ENCODE measurements at regions not wholly inside any gene's neighbourhood (a gene's known extent, or its start where the extent isn't known, plus 50 kb on each side); places are given as distances from the start of the nearest gene placed in this dataset.

DNA sequence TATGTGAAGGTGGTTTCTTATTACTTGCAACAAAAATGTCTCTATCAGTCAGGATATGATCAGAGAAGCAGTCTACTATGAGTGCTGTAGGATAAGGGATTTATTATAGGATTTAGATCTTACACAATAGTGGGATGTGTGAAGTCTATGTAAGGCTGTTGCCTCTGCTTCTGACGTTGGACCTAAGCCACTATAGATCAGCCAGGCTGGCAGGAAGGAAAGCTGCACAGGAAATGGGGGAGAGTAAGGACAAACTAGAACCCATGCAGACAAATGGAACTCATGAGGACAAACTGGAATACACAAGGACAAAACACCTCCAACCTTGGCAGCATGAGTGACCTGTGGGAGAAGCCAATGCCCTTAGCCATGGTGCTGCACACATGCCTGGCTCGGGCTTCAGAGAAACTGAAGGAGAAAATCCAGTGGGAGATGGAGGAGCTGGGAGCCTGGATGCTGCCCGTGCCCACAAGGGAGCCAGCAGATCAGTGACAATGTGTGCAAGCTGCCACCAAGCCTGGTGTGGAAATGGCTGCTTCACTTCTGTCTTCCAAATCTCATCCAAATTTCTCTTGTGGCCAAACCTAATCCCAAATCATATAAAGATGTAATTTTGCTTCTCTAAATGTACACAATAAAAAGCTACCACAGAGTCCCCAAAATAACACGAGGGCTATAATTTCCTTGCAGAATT, 147.0 kb upstream of the PCGF5 start:
- Histone ChIP-seq H3K9me3 (ENCODE audit: control insufficient read depth in 2 of 2, insufficient read depth in 1 of 2, low read depth in 1 of 2, low read length in 1 of 2) (no peaks in the 10 kb centered on the region), H3K36me3 (ENCODE audit: control insufficient read depth in 2 of 2, insufficient read depth in 2 of 2, low read length in 1 of 2) (no peaks in the 10 kb centered on the region), H3K27me3 (ENCODE audit: control insufficient read depth in 1 of 2, insufficient read depth in 2 of 2, low read length in 2 of 2) (no peaks in the 10 kb centered on the region), H3K4me3 (ENCODE audit: low read depth in 1 of 2, low read length in 2 of 2) (no peak overlapping the region), H3K27ac (ENCODE audit: low read depth in 2 of 2, low read length in 1 of 2) (no peak overlapping the region), H3K4me1 (ENCODE audit: control insufficient read depth in 2 of 2, insufficient read depth in 2 of 2, low read length in 1 of 2) (no peaks in the 10 kb centered on the region)
- 63 to 72% methylated on average over 4 of the region's 4 CpGs for WGBS, 2 donors

GRCh38 chr10:91076991-91077548, 143.4 kb upstream of the PCGF5 start:
- H3K36me3 ChIP-seq (ENCODE audit: control insufficient read depth in 2 of 2, insufficient read depth in 2 of 2, low read length in 1 of 2) = no peaks in the 10 kb centered on the region
- no peaks in the 10 kb centered on the region for H3K4me1 ChIP-seq (ENCODE audit: control insufficient read depth in 2 of 2, insufficient read depth in 2 of 2, low read length in 1 of 2)
- 35 to 57% methylated on average over 7 of the region's 7 CpGs for WGBS, 2 donors
- no peaks in the 10 kb centered on the region for H3K27me3 ChIP-seq (ENCODE audit: control insufficient read depth in 1 of 2, insufficient read depth in 2 of 2, low read length in 2 of 2)
- H3K4me3 ChIP-seq (ENCODE audit: low read depth in 1 of 2, low read length in 2 of 2) = no peak overlapping the region
- no peaks in the 10 kb centered on the region for H3K9me3 ChIP-seq (ENCODE audit: control insufficient read depth in 2 of 2, insufficient read depth in 1 of 2, low read depth in 1 of 2, low read length in 1 of 2)
- no peak overlapping the region for H3K27ac ChIP-seq (ENCODE audit: low read depth in 2 of 2, low read length in 1 of 2)

DNA sequence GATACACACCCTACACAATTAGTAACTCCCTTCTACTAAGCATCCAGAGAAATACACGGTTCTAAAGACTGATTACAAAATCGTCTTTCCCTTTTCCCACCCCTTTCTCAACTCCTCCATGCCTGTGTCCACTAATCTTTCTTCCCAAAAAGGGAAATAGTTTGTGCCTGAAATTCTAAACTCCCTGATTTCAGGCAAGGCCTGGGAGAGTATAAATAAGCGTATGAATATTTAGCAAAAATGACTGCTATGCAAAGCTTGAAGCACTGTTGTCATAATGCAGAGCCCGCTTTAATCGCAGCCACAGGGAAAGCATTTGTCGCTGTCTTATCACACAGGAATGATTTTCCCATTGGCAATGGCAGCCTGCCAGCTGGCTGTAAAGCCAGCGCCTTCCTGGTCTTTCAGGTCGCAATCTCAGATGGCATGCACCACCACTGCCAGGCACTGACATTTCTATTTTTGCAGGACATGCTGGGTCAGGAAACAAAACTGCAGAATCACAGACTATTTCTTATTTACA, 142.9 kb upstream of the PCGF5 start:
- peak overlapping the region in 1 of 2 donors; percentile 50 for H3K27ac ChIP-seq (ENCODE audit: low read depth in 2 of 2, low read length in 1 of 2)
- no peaks in the 10 kb centered on the region for H3K36me3 ChIP-seq (ENCODE audit: control insufficient read depth in 2 of 2, insufficient read depth in 2 of 2, low read length in 1 of 2)
- H3K4me3 ChIP-seq (ENCODE audit: low read depth in 1 of 2, low read length in 2 of 2) = no peak overlapping the region
- no peaks in the 10 kb centered on the region for H3K27me3 ChIP-seq (ENCODE audit: control insufficient read depth in 1 of 2, insufficient read depth in 2 of 2, low read length in 2 of 2)
- no peaks in the 10 kb centered on the region for H3K4me1 ChIP-seq (ENCODE audit: control insufficient read depth in 2 of 2, insufficient read depth in 2 of 2, low read length in 1 of 2)
- 21 to 23% methylated on average over 8 of the region's 8 CpGs for WGBS, 2 donors
- no peaks in the 10 kb centered on the region for H3K9me3 ChIP-seq (ENCODE audit: control insufficient read depth in 2 of 2, insufficient read depth in 1 of 2, low read depth in 1 of 2, low read length in 1 of 2)

GRCh38 chr10:91080776-91081175, 139.7 kb upstream of the PCGF5 start:
- 85 to 87% methylated on average over 1 of the region's 1 CpG for WGBS, 2 donors
- Histone ChIP-seq H3K36me3 (ENCODE audit: control insufficient read depth in 2 of 2, insufficient read depth in 2 of 2, low read length in 1 of 2) (no peaks in the 10 kb centered on the region), H3K27me3 (ENCODE audit: control insufficient read depth in 1 of 2, insufficient read depth in 2 of 2, low read length in 2 of 2) (no peaks in the 10 kb centered on the region), H3K4me3 (ENCODE audit: low read depth in 1 of 2, low read length in 2 of 2) (no peak overlapping the region), H3K4me1 (ENCODE audit: control insufficient read depth in 2 of 2, insufficient read depth in 2 of 2, low read length in 1 of 2) (no peaks in the 10 kb centered on the region), H3K27ac (ENCODE audit: low read depth in 2 of 2, low read length in 1 of 2) (no peak overlapping the region), H3K9me3 (ENCODE audit: control insufficient read depth in 2 of 2, insufficient read depth in 1 of 2, low read depth in 1 of 2, low read length in 1 of 2) (no peaks in the 10 kb centered on the region)

DNA sequence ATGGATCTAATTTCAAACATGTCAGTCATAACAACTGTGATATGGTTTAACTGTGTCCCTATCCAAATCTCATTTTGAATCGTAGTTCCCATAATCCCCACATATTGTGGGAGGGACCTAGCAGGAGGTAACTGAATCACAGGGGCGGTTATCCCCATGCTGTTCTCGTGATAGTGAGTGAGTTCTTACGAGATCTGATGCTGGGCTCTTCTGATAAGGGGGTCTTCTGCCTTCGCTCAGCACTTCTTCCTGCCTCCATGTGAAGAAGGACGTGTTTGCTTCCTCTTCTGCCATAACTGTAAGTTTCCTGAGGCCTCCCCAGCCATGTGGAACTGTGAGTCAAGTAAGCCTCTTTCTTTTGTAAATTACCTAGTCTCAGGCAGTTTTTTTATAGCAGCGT, 138.0 kb upstream of the PCGF5 start:
- 82% methylated on average over 7 of the region's 7 CpGs for WGBS, 2 donors

DNA sequence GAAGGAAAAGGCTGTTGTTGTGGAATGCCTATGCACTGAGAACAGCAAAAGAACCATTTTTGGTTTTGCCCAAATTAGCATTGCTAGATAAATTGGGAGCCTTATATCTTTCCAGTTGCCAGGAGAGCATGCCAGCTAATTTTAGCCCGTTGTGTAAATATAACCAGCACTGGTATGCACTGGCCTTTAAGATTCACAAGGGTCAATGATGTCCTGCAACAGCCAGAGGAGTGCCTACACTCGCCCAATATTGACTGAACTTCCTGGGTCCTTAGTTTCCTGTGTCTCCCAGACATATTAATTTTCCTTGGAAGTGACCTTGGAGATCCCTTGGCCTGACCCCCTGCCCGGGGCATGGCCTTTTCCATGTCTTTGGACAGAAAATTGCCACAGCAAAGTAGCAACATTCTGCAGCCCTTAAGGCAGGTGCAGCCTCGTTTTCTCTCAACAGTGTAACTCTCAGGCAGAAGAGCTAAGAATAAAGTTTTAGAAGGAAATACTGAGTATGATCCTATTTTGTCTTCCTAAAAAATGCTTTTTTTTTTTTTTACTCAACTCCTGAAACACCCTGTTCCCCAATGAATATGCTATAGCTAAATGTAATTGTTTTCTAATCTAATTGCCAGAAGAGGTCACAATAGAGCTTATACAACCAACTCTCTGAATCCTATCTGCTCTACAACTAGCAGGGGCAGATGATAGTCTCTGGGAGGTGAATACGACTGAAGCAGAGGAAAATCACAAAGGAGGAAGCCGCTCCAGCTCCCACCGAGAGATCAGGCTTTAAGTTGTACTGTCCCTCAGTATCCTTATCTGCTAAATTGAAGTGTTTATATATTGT, 131.9 kb upstream of the PCGF5 start:
- WGBS, 2 donors = 48 to 54% methylated on average over 7 of the region's 7 CpGs
- H3K4me1 ChIP-seq (ENCODE audit: control insufficient read depth in 2 of 2, insufficient read depth in 2 of 2, low read length in 1 of 2) = no peaks in the 10 kb centered on the region

More for the DNA sequence above, 138.0 kb upstream of the PCGF5 start:
- H3K27ac ChIP-seq (ENCODE audit: low read depth in 2 of 2, low read length in 1 of 2) = no peak overlapping the region
- no peaks in the 10 kb centered on the region for H3K9me3 ChIP-seq (ENCODE audit: control insufficient read depth in 2 of 2, insufficient read depth in 1 of 2, low read depth in 1 of 2, low read length in 1 of 2)
- H3K27me3 ChIP-seq (ENCODE audit: control insufficient read depth in 1 of 2, insufficient read depth in 2 of 2, low read length in 2 of 2) = no peaks in the 10 kb centered on the region
- no peaks in the 10 kb centered on the region for H3K36me3 ChIP-seq (ENCODE audit: control insufficient read depth in 2 of 2, insufficient read depth in 2 of 2, low read length in 1 of 2)
- H3K4me3 ChIP-seq (ENCODE audit: low read depth in 1 of 2, low read length in 2 of 2) = no peak overlapping the region
- H3K4me1 ChIP-seq (ENCODE audit: control insufficient read depth in 2 of 2, insufficient read depth in 2 of 2, low read length in 1 of 2) = no peaks in the 10 kb centered on the region

DNA sequence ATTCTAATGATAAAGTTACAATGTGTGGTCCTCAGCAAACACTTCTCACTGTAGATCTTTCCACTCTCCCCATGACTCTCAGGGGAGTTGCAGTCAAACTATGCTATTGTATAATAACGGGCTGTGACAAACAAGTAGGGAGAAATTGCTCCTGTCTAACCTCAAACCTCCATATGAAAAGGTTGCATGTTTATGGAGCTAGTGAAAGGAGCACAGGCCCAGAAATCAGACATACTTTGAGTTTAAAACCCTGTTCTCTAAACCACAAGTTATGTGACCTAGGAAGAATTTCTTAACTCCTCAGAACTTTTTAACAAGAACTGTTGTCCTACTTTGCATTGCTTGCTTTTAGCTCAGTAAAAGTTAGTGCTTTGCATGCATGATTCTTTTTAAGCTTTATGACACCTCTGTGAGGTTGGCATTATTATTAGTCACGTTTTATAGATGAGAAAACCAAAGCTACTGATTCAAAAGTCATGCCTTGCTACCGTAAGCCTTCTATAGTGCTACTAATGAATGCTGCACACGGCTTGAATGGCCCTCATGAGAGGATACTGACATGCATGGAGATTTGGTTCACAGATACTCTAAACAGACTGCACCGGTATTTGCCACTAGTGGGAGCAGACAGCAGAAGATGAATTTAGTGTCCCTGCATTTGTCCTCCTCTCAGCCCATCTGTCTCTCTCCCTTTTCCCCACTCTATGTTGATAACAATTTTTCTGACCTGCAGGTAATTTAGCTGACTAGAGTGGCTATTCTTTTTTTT, 129.5 kb upstream of the PCGF5 start:
- H3K36me3 ChIP-seq (ENCODE audit: control insufficient read depth in 2 of 2, insufficient read depth in 2 of 2, low read length in 1 of 2) = no peaks in the 10 kb centered on the region
- H3K27me3 ChIP-seq (ENCODE audit: control insufficient read depth in 1 of 2, insufficient read depth in 2 of 2, low read length in 2 of 2) = no peaks in the 10 kb centered on the region
- WGBS, 2 donors = 58 to 60% methylated on average over 5 of the region's 5 CpGs
- no peak overlapping the region for H3K27ac ChIP-seq (ENCODE audit: low read depth in 2 of 2, low read length in 1 of 2)
- no peak overlapping the region for H3K4me3 ChIP-seq (ENCODE audit: low read depth in 1 of 2, low read length in 2 of 2)
- no peaks in the 10 kb centered on the region for H3K4me1 ChIP-seq (ENCODE audit: control insufficient read depth in 2 of 2, insufficient read depth in 2 of 2, low read length in 1 of 2)
- no peaks in the 10 kb centered on the region for H3K9me3 ChIP-seq (ENCODE audit: control insufficient read depth in 2 of 2, insufficient read depth in 1 of 2, low read depth in 1 of 2, low read length in 1 of 2)

More for the DNA sequence above, 131.9 kb upstream of the PCGF5 start:
- no peak overlapping the region for H3K4me3 ChIP-seq (ENCODE audit: low read depth in 1 of 2, low read length in 2 of 2)
- H3K36me3 ChIP-seq (ENCODE audit: control insufficient read depth in 2 of 2, insufficient read depth in 2 of 2, low read length in 1 of 2) = no peaks in the 10 kb centered on the region
- no peaks in the 10 kb centered on the region for H3K27me3 ChIP-seq (ENCODE audit: control insufficient read depth in 1 of 2, insufficient read depth in 2 of 2, low read length in 2 of 2)
- no peak overlapping the region for H3K27ac ChIP-seq (ENCODE audit: low read depth in 2 of 2, low read length in 1 of 2)
- H3K9me3 ChIP-seq (ENCODE audit: control insufficient read depth in 2 of 2, insufficient read depth in 1 of 2, low read depth in 1 of 2, low read length in 1 of 2) = no peaks in the 10 kb centered on the region

- Histone ChIP-seq H3K27ac (ENCODE audit: low read depth in 2 of 2, low read length in 1 of 2) (no peak overlapping the region), H3K4me1 (ENCODE audit: control insufficient read depth in 2 of 2, insufficient read depth in 2 of 2, low read length in 1 of 2) (no peaks in the 10 kb centered on the region), H3K9me3 (ENCODE audit: control insufficient read depth in 2 of 2, insufficient read depth in 1 of 2, low read depth in 1 of 2, low read length in 1 of 2) (peaks cover 0 to under 1% of the 10 kb centered on the region in 2 donors), H3K27me3 (ENCODE audit: control insufficient read depth in 1 of 2, insufficient read depth in 2 of 2, low read length in 2 of 2) (no peaks in the 10 kb centered on the region), H3K4me3 (ENCODE audit: low read depth in 1 of 2, low read length in 2 of 2) (no peak overlapping the region), H3K36me3 (ENCODE audit: control insufficient read depth in 2 of 2, insufficient read depth in 2 of 2, low read length in 1 of 2) (no peaks in the 10 kb centered on the region)
- 92% methylated on average over 2 of the region's 2 CpGs for WGBS, 2 donors
Measured at GRCh38 chr10:91091780-91092179, 128.7 kb upstream of the PCGF5 start.

DNA sequence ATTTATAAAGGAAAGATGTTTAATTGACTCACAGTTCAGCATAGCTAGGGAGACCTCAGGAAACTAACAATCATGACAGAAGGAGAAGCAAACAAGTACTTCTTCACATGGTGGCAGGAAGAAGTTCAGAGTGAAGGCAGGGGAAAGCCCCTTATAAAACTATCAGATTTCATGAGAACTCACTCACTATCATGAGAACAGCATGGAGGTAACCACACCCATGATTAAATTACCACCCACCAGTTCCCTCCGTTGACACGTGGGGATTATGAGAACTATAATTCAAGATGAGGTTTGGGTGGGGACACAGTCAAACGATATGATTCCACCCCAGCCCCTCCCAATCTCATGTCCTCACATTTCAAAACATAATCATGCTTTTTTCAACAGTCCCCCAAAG, 124.2 kb upstream of the PCGF5 start:
- WGBS, 2 donors = 52 to 53% methylated on average over 3 of the region's 3 CpGs
- Histone ChIP-seq H3K27me3 (ENCODE audit: control insufficient read depth in 1 of 2, insufficient read depth in 2 of 2, low read length in 2 of 2) (no peaks in the 10 kb centered on the region), H3K27ac (ENCODE audit: low read depth in 2 of 2, low read length in 1 of 2) (no peak overlapping the region), H3K4me1 (ENCODE audit: control insufficient read depth in 2 of 2, insufficient read depth in 2 of 2, low read length in 1 of 2) (no peaks in the 10 kb centered on the region), H3K9me3 (ENCODE audit: control insufficient read depth in 2 of 2, insufficient read depth in 1 of 2, low read depth in 1 of 2, low read length in 1 of 2) (peaks cover 0 to 5% of the 10 kb centered on the region in 2 donors), H3K4me3 (ENCODE audit: low read depth in 1 of 2, low read length in 2 of 2) (no peak overlapping the region), H3K36me3 (ENCODE audit: control insufficient read depth in 2 of 2, insufficient read depth in 2 of 2, low read length in 1 of 2) (no peaks in the 10 kb centered on the region)
